ENCODE measurements at regions not wholly inside any gene's neighbourhood (a gene's known extent, or its start where the extent isn't known, plus 50 kb on each side); places are given as distances from the start of the nearest gene placed in this dataset.

GRCh38 chr5:83844449-83845068 lies 123.9 kb upstream of the HAPLN1 start (continued):
- TF ChIP-seq E2F8 (IDR thresholded peaks at IDR 0.05; ENCODE audit: low read depth, partially characterized antibody) (no peak), ZBTB11 (CRISPR knock-in tag; IDR thresholded peaks at IDR 0.05) (no peak), SKIL (IDR thresholded peaks at IDR 0.05; ENCODE audit: low read depth, poor library complexity, severe bottlenecking) (peak; percentile 35), PKNOX1 (IDR thresholded peaks at IDR 0.05) (peak; percentile 79), JUNB (IDR thresholded peaks at IDR 0.05) (peak; percentile 30; the same call in 1 of the 2 replicates), MEF2B (IDR thresholded peaks at IDR 0.05; ENCODE audit: partially characterized antibody, poor library complexity, severe bottlenecking) (peak; percentile 58), PRDM15 (CRISPR knock-in tag; IDR thresholded peaks at IDR 0.05) (no peak), SIN3A (IDR thresholded peaks at IDR 0.05; ENCODE audit: low read depth, low read length) (no peak), YY1 (IDR thresholded peaks at IDR 0.05; ENCODE audit: low read depth, low read length) (no peak), NFYB (IDR thresholded peaks at IDR 0.05; ENCODE audit: insufficient read depth, low read depth, low read length) (peak; percentile 31; the same call in 1 of the 2 replicates)
